ENCODE measurements at regions not wholly inside any gene's neighbourhood (a gene's known extent, or its start where the extent isn't known, plus 50 kb on each side); places are given as distances from the start of the nearest gene placed in this dataset.
A peak's percentile ranks its signal among the peaks of the same experiment; 100 is the strongest.

- H3K27ac ChIP-seq (ENCODE audit: low read depth in 2 of 2, low read length in 1 of 2): peak overlapping the region in 1 of 2 donors; percentile 45
- 48 to 56% methylated on average over 5 of the region's 5 CpGs for WGBS, 2 donors
Observed at GRCh38 chr2:64792995-64793639, 139.4 kb upstream of the SERTAD2 start.

GRCh38 chr2:64793701-64794100 is 140.0 kb upstream of the SERTAD2 start:
- Histone ChIP-seq H3K4me3 (ENCODE audit: low read depth in 1 of 2, low read length in 2 of 2) (no peak overlapping the region), H3K27ac (ENCODE audit: low read depth in 2 of 2, low read length in 1 of 2) (no peak overlapping the region), H3K4me1 (ENCODE audit: control insufficient read depth in 2 of 2, insufficient read depth in 2 of 2, low read length in 1 of 2) (no peaks in the 10 kb centered on the region), H3K9me3 (ENCODE audit: control insufficient read depth in 2 of 2, insufficient read depth in 1 of 2, low read depth in 1 of 2, low read length in 1 of 2) (no peaks in the 10 kb centered on the region), H3K36me3 (ENCODE audit: control insufficient read depth in 2 of 2, insufficient read depth in 2 of 2, low read length in 1 of 2) (no peaks in the 10 kb centered on the region), H3K27me3 (ENCODE audit: control insufficient read depth in 1 of 2, insufficient read depth in 2 of 2, low read length in 2 of 2) (no peaks in the 10 kb centered on the region)
- 55 to 66% methylated on average over 1 of the region's 1 CpG for WGBS, 2 donors

More at GRCh38 chr2:64792995-64793639, 139.4 kb upstream of the SERTAD2 start:
- no peak overlapping the region for H3K4me3 ChIP-seq (ENCODE audit: low read depth in 1 of 2, low read length in 2 of 2)
- no peaks in the 10 kb centered on the region for H3K36me3 ChIP-seq (ENCODE audit: control insufficient read depth in 2 of 2, insufficient read depth in 2 of 2, low read length in 1 of 2)
- H3K9me3 ChIP-seq (ENCODE audit: control insufficient read depth in 2 of 2, insufficient read depth in 1 of 2, low read depth in 1 of 2, low read length in 1 of 2): no peaks in the 10 kb centered on the region
- H3K27me3 ChIP-seq (ENCODE audit: control insufficient read depth in 1 of 2, insufficient read depth in 2 of 2, low read length in 2 of 2): no peaks in the 10 kb centered on the region
- H3K4me1 ChIP-seq (ENCODE audit: control insufficient read depth in 2 of 2, insufficient read depth in 2 of 2, low read length in 1 of 2): no peaks in the 10 kb centered on the region

- H3K4me3 ChIP-seq (ENCODE audit: low read depth in 1 of 2, low read length in 2 of 2): no peak overlapping the region
- H3K36me3 ChIP-seq (ENCODE audit: control insufficient read depth in 2 of 2, insufficient read depth in 2 of 2, low read length in 1 of 2): no peaks in the 10 kb centered on the region
- H3K27ac ChIP-seq (ENCODE audit: low read depth in 2 of 2, low read length in 1 of 2): no peak overlapping the region
- no peaks in the 10 kb centered on the region for H3K27me3 ChIP-seq (ENCODE audit: control insufficient read depth in 1 of 2, insufficient read depth in 2 of 2, low read length in 2 of 2)
- no peaks in the 10 kb centered on the region for H3K9me3 ChIP-seq (ENCODE audit: control insufficient read depth in 2 of 2, insufficient read depth in 1 of 2, low read depth in 1 of 2, low read length in 1 of 2)
- WGBS, 2 donors: 90 to 92% methylated on average over 6 of the region's 6 CpGs
- H3K4me1 ChIP-seq (ENCODE audit: control insufficient read depth in 2 of 2, insufficient read depth in 2 of 2, low read length in 1 of 2): no peaks in the 10 kb centered on the region
Observed at GRCh38 chr2:64794426-64794995, 140.8 kb upstream of the SERTAD2 start.

- Histone ChIP-seq H3K4me3 (ENCODE audit: low read depth in 1 of 2, low read length in 2 of 2) (no peak overlapping the region), H3K27ac (ENCODE audit: low read depth in 2 of 2, low read length in 1 of 2) (no peak overlapping the region), H3K4me1 (ENCODE audit: control insufficient read depth in 2 of 2, insufficient read depth in 2 of 2, low read length in 1 of 2) (no peaks in the 10 kb centered on the region), H3K9me3 (ENCODE audit: control insufficient read depth in 2 of 2, insufficient read depth in 1 of 2, low read depth in 1 of 2, low read length in 1 of 2) (no peaks in the 10 kb centered on the region), H3K36me3 (ENCODE audit: control insufficient read depth in 2 of 2, insufficient read depth in 2 of 2, low read length in 1 of 2) (no peaks in the 10 kb centered on the region), H3K27me3 (ENCODE audit: control insufficient read depth in 1 of 2, insufficient read depth in 2 of 2, low read length in 2 of 2) (no peaks in the 10 kb centered on the region)
- 78 to 79% methylated on average over 6 of the region's 6 CpGs for WGBS, 2 donors
Observed at GRCh38 chr2:64795024-64795592, 141.4 kb upstream of the SERTAD2 start.

GRCh38 chr2:64796926-64797325 is 143.2 kb upstream of the SERTAD2 start:
- H3K4me1 ChIP-seq (ENCODE audit: control insufficient read depth in 2 of 2, insufficient read depth in 2 of 2, low read length in 1 of 2): no peaks in the 10 kb centered on the region
- H3K4me3 ChIP-seq (ENCODE audit: low read depth in 1 of 2, low read length in 2 of 2): no peak overlapping the region
- H3K27ac ChIP-seq (ENCODE audit: low read depth in 2 of 2, low read length in 1 of 2): no peak overlapping the region
- WGBS, 2 donors: 66 to 74% methylated on average over 6 of the region's 6 CpGs
- no peaks in the 10 kb centered on the region for H3K9me3 ChIP-seq (ENCODE audit: control insufficient read depth in 2 of 2, insufficient read depth in 1 of 2, low read depth in 1 of 2, low read length in 1 of 2)
- H3K27me3 ChIP-seq (ENCODE audit: control insufficient read depth in 1 of 2, insufficient read depth in 2 of 2, low read length in 2 of 2): no peaks in the 10 kb centered on the region
- H3K36me3 ChIP-seq (ENCODE audit: control insufficient read depth in 2 of 2, insufficient read depth in 2 of 2, low read length in 1 of 2): no peaks in the 10 kb centered on the region

GRCh38 chr2:64797881-64798575 is 144.3 kb upstream of the SERTAD2 start:
- Histone ChIP-seq H3K27me3 (ENCODE audit: control insufficient read depth in 1 of 2, insufficient read depth in 2 of 2, low read length in 2 of 2) (no peaks in the 10 kb centered on the region), H3K27ac (ENCODE audit: low read depth in 2 of 2, low read length in 1 of 2) (no peak overlapping the region), H3K9me3 (ENCODE audit: control insufficient read depth in 2 of 2, insufficient read depth in 1 of 2, low read depth in 1 of 2, low read length in 1 of 2) (no peaks in the 10 kb centered on the region), H3K36me3 (ENCODE audit: control insufficient read depth in 2 of 2, insufficient read depth in 2 of 2, low read length in 1 of 2) (no peaks in the 10 kb centered on the region), H3K4me3 (ENCODE audit: low read depth in 1 of 2, low read length in 2 of 2) (no peak overlapping the region), H3K4me1 (ENCODE audit: control insufficient read depth in 2 of 2, insufficient read depth in 2 of 2, low read length in 1 of 2) (no peaks in the 10 kb centered on the region)
- 40 to 52% methylated on average over 4 of the region's 4 CpGs for WGBS, 2 donors

GRCh38 chr2:64799592-64800252 is 146.0 kb upstream of the SERTAD2 start:
- Histone ChIP-seq H3K36me3 (ENCODE audit: control insufficient read depth in 2 of 2, insufficient read depth in 2 of 2, low read length in 1 of 2) (no peaks in the 10 kb centered on the region), H3K4me3 (ENCODE audit: low read depth in 1 of 2, low read length in 2 of 2) (no peak overlapping the region), H3K9me3 (ENCODE audit: control insufficient read depth in 2 of 2, insufficient read depth in 1 of 2, low read depth in 1 of 2, low read length in 1 of 2) (no peaks in the 10 kb centered on the region), H3K4me1 (ENCODE audit: control insufficient read depth in 2 of 2, insufficient read depth in 2 of 2, low read length in 1 of 2) (no peaks in the 10 kb centered on the region), H3K27ac (ENCODE audit: low read depth in 2 of 2, low read length in 1 of 2) (no peak overlapping the region), H3K27me3 (ENCODE audit: control insufficient read depth in 1 of 2, insufficient read depth in 2 of 2, low read length in 2 of 2) (no peaks in the 10 kb centered on the region)
- 80 to 85% methylated on average over 4 of the region's 4 CpGs for WGBS, 2 donors

- H3K27me3 ChIP-seq (ENCODE audit: control insufficient read depth in 1 of 2, insufficient read depth in 2 of 2, low read length in 2 of 2): no peaks in the 10 kb centered on the region
- H3K36me3 ChIP-seq (ENCODE audit: control insufficient read depth in 2 of 2, insufficient read depth in 2 of 2, low read length in 1 of 2): no peaks in the 10 kb centered on the region
- 70 to 88% methylated on average over 2 of the region's 2 CpGs for WGBS, 2 donors
- no peaks in the 10 kb centered on the region for H3K9me3 ChIP-seq (ENCODE audit: control insufficient read depth in 2 of 2, insufficient read depth in 1 of 2, low read depth in 1 of 2, low read length in 1 of 2)
- no peaks in the 10 kb centered on the region for H3K4me1 ChIP-seq (ENCODE audit: control insufficient read depth in 2 of 2, insufficient read depth in 2 of 2, low read length in 1 of 2)
- no peak overlapping the region for H3K27ac ChIP-seq (ENCODE audit: low read depth in 2 of 2, low read length in 1 of 2)
- H3K4me3 ChIP-seq (ENCODE audit: low read depth in 1 of 2, low read length in 2 of 2): no peak overlapping the region
Observed at GRCh38 chr2:64803776-64804175, 150.1 kb upstream of the SERTAD2 start.

- no peak overlapping the region for H3K27ac ChIP-seq (ENCODE audit: low read depth in 2 of 2, low read length in 1 of 2)
- no peak overlapping the region for H3K4me3 ChIP-seq (ENCODE audit: low read depth in 1 of 2, low read length in 2 of 2)
- H3K36me3 ChIP-seq (ENCODE audit: control insufficient read depth in 2 of 2, insufficient read depth in 2 of 2, low read length in 1 of 2): no peaks in the 10 kb centered on the region
- no peaks in the 10 kb centered on the region for H3K27me3 ChIP-seq (ENCODE audit: control insufficient read depth in 1 of 2, insufficient read depth in 2 of 2, low read length in 2 of 2)
- H3K9me3 ChIP-seq (ENCODE audit: control insufficient read depth in 2 of 2, insufficient read depth in 1 of 2, low read depth in 1 of 2, low read length in 1 of 2): no peaks in the 10 kb centered on the region
- 91 to 94% methylated on average over 3 of the region's 3 CpGs for WGBS, 2 donors
- no peaks in the 10 kb centered on the region for H3K4me1 ChIP-seq (ENCODE audit: control insufficient read depth in 2 of 2, insufficient read depth in 2 of 2, low read length in 1 of 2)
Observed at GRCh38 chr2:64804651-64805050, 150.9 kb upstream of the SERTAD2 start.
